Loucy (cell line): ENCODE measurements at regions not wholly inside any gene's neighbourhood (a gene's known extent, or its start where the extent isn't known, plus 50 kb on each side); places are given as distances from the start of the nearest gene placed in this dataset.

ENCODE experiments used
- H2AFZ ChIP-seq: fragments of 200-600 bp; sonication (generic); 2 replicates; pipeline ENCODE4 v1.6.0; 2016; ENCODE audit warnings: antibody characterized with exemption, mild to moderate bottlenecking, low read length, moderate library complexity
- H3F3A ChIP-seq: fragments of 200-600 bp; 2 replicates; pipeline ENCODE4 v1.6.0; 2016; ENCODE audit warnings: antibody characterized with exemption, low read depth, mild to moderate bottlenecking
- H3K27me3 ChIP-seq: fragments of 200-600 bp; sonication (generic); 2 replicates; pipeline ENCODE4 v1.6.1; 2014; ENCODE audit warnings: low read length, mild to moderate bottlenecking; ENCODE audit not compliant: insufficient read depth, poor library complexity, severe bottlenecking
- H3K36me3 ChIP-seq: fragments of 200-600 bp; sonication (generic); 2 replicates; pipeline ENCODE4 v1.6.1; 2016; ENCODE audit warnings: low read length; ENCODE audit not compliant: insufficient read depth
- H3K4me1 ChIP-seq: fragments of 200-600 bp; sonication (generic); 2 replicates; pipeline ENCODE4 v1.5.1; 2014; ENCODE audit warnings: low read length, mild to moderate bottlenecking; ENCODE audit not compliant: insufficient read depth, poor library complexity, severe bottlenecking
- H3K4me2 ChIP-seq: fragments of 200-600 bp; sonication (generic); 2 replicates; pipeline ENCODE4 v1.6.0; 2014; ENCODE audit warnings: antibody characterized with exemption, low read length, low read depth, mild to moderate bottlenecking; ENCODE audit not compliant: poor library complexity, severe bottlenecking
- H3K4me3 ChIP-seq: fragments of 200-600 bp; sonication (generic); 2 replicates; pipeline ENCODE4 v1.5.1; 2014; ENCODE audit warnings: low read length, mild to moderate bottlenecking, mixed read lengths; ENCODE audit not compliant: poor library complexity, severe bottlenecking
- H3K79me2 ChIP-seq: fragments of 200-600 bp; sonication (generic); 2 replicates; pipeline ENCODE4 v1.6.1; 2014; ENCODE audit warnings: low read length; ENCODE audit not compliant: insufficient read depth
- H3K9ac ChIP-seq: fragments of 200-600 bp; sonication (generic); 2 replicates; pipeline ENCODE4 v1.6.0; 2014; ENCODE audit warnings: mild to moderate bottlenecking, low read depth, low read length, moderate library complexity; ENCODE audit not compliant: poor library complexity, severe bottlenecking
- H3K9me2 ChIP-seq: fragments of 200-600 bp; sonication (generic); replicated peaks from 2 replicates; pipeline ENCODE4 v1.6.1; 2016; ENCODE audit warnings: low read depth, low read length, mixed read lengths
- H3K9me3 ChIP-seq: fragments of 200-600 bp; sonication (generic); 2 replicates; pipeline ENCODE4 v1.6.1; 2014; ENCODE audit warnings: mild to moderate bottlenecking, antibody characterized with exemption, low read length, low read depth; ENCODE audit not compliant: insufficient read depth
- H4K20me1 ChIP-seq: fragments of 200-600 bp; sonication (generic); 2 replicates; pipeline ENCODE4 v1.6.0; 2014; ENCODE audit warnings: antibody characterized with exemption, low read length, mild to moderate bottlenecking; ENCODE audit not compliant: insufficient read depth, poor library complexity, severe bottlenecking
- CTCF ChIP-seq: fragments of 200-600 bp; sonication (generic); conservative IDR thresholded peaks from 2 replicates; pipeline ENCODE4 v1.5.1; 2014; ENCODE audit warnings: mild to moderate bottlenecking, antibody characterized with exemption, low read length
- EZH2phosphoT487 ChIP-seq: fragments of 200-600 bp; IDR thresholded peaks from 2 replicates; pipeline ENCODE4 v1.6.1; 2018; ENCODE audit warnings: antibody characterized with exemption, mild to moderate bottlenecking, moderate library complexity, borderline replicate concordance

- no peaks in the 10 kb centered on the region for H3K27me3 ChIP-seq
- H3K4me3 ChIP-seq, result no peak overlapping the region
- no peaks in the 10 kb centered on the region for H3F3A ChIP-seq
- no peaks in the 10 kb centered on the region for H4K20me1 ChIP-seq
- H3K9ac ChIP-seq, result no peak overlapping the region
- H3K36me3 ChIP-seq, result no peaks in the 10 kb centered on the region
- no peak overlapping the region for H2AFZ ChIP-seq
- peaks cover 10% of the 10 kb centered on the region; the same call in 1 of the 2 replicates for H3K9me3 ChIP-seq
- no peak for TF ChIP-seq EZH2phosphoT487
- TF ChIP-seq CTCF, result no peak
- no peaks in the 10 kb centered on the region for H3K79me2 ChIP-seq
- no peaks in the 10 kb centered on the region for H3K4me1 ChIP-seq
- no peaks in the 10 kb centered on the region for H3K9me2 ChIP-seq
- no peak overlapping the region for H3K4me2 ChIP-seq
Measured at GRCh38 chr4:186854256-186854655, 130.6 kb upstream of the FAT1 start.

- H3K9ac ChIP-seq, result no peak overlapping the region
- H3K9me2 ChIP-seq, result no peaks in the 10 kb centered on the region
- H3K4me2 ChIP-seq, result no peak overlapping the region
- no peak overlapping the region for H3K4me3 ChIP-seq
- H4K20me1 ChIP-seq, result no peaks in the 10 kb centered on the region
- no peak overlapping the region for H2AFZ ChIP-seq
- H3K27me3 ChIP-seq, result no peaks in the 10 kb centered on the region
- H3K36me3 ChIP-seq, result no peaks in the 10 kb centered on the region
- TF ChIP-seq EZH2phosphoT487 (no peak), CTCF (no peak)
- no peaks in the 10 kb centered on the region for H3K4me1 ChIP-seq
- no peaks in the 10 kb centered on the region for H3K79me2 ChIP-seq
- no peaks in the 10 kb centered on the region for H3F3A ChIP-seq
- H3K9me3 ChIP-seq, result peaks cover 13% of the 10 kb centered on the region; the same call in 1 of the 2 replicates
Measured at GRCh38 chr4:186855111-186855510, 131.5 kb upstream of the FAT1 start.

- Histone ChIP-seq H3K4me3 (no peak overlapping the region), H3K27me3 (no peaks in the 10 kb centered on the region), H3K4me1 (no peaks in the 10 kb centered on the region), H3K9me2 (no peaks in the 10 kb centered on the region), H4K20me1 (no peaks in the 10 kb centered on the region), H3K36me3 (no peaks in the 10 kb centered on the region), H3K79me2 (no peaks in the 10 kb centered on the region), H2AFZ (no peak overlapping the region), H3F3A (no peaks in the 10 kb centered on the region), H3K4me2 (no peak overlapping the region), H3K9ac (no peak overlapping the region), H3K9me3 (peaks cover 4% of the 10 kb centered on the region; the same call in 1 of the 2 replicates)
- no peak for TF ChIP-seq EZH2phosphoT487
- TF ChIP-seq CTCF, result no peak
Measured at GRCh38 chr4:186857793-186858192, 134.1 kb upstream of the FAT1 start.
